HEK293 (cell line): ENCODE measurements at regions not wholly inside any gene's neighbourhood (a gene's known extent, or its start where the extent isn't known, plus 50 kb on each side); places are given as distances from the start of the nearest gene placed in this dataset.

Source experiments
- ZBTB1 ChIP-seq: fragments of 450-650 bp; formaldehyde crosslinking; IDR thresholded peaks from 2 replicates; pipeline ENCODE4 v1.5.1; 2016; ENCODE audit warnings: missing biosample characterization, missing genetic modification characterization
- ZNF10 ChIP-seq: fragments of 450-650 bp; formaldehyde crosslinking; IDR thresholded peaks from 2 replicates; pipeline ENCODE4 v1.5.1; 2017; ENCODE audit warnings: missing biosample characterization, missing genetic modification characterization
- ZNF76 ChIP-seq: fragments of 450-650 bp; formaldehyde crosslinking; IDR thresholded peaks from 2 replicates; pipeline ENCODE4; 2016; ENCODE audit warnings: low read depth, missing biosample characterization, missing genetic modification characterization, borderline replicate concordance
- TF ChIP-seq, protein P1 (sequence below): fragments of 450-650 bp; formaldehyde crosslinking; IDR thresholded peaks from 2 replicates; pipeline ENCODE4 v1.5.1; 2016; ENCODE audit warnings: missing biosample characterization, missing genetic modification characterization
- TF ChIP-seq, protein P2 (sequence below): fragments of 450-650 bp; formaldehyde crosslinking; IDR thresholded peaks from 2 replicates; pipeline ENCODE4 v1.5.1; 2016; ENCODE audit warnings: missing biosample characterization, missing genetic modification characterization
- TF ChIP-seq, protein P3 (sequence below): fragments of 450-650 bp; formaldehyde crosslinking; IDR thresholded peaks from 2 replicates; pipeline ENCODE4 v1.5.1; 2017; ENCODE audit warnings: missing biosample characterization, missing genetic modification characterization
- TF ChIP-seq, protein P4 (sequence below): fragments of 450-650 bp; formaldehyde crosslinking; IDR thresholded peaks from 2 replicates; pipeline ENCODE4 v1.5.1; 2016; ENCODE audit warnings: missing biosample characterization, missing genetic modification characterization

DNA sequence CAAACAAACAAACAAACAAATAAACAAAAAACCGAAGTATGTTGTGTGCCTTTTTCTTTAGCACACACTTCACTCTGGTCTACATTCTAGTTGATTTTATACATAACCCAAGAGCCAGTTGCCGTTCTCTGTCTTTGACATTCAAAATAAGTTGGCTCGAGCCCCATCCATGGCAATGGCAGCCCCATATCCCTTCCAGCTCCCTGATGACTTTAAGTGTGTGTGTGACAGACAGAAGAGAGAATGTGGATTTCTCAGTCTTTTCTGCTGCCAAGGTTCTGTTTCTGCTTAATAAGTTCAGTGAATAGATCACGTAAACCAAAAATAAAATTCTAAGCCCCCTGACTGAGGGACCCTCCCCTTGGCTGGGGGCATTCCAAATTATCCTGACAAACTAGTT lies 100.6 kb upstream of the TENM4 start:
- TF ChIP-seq, protein P1, sequence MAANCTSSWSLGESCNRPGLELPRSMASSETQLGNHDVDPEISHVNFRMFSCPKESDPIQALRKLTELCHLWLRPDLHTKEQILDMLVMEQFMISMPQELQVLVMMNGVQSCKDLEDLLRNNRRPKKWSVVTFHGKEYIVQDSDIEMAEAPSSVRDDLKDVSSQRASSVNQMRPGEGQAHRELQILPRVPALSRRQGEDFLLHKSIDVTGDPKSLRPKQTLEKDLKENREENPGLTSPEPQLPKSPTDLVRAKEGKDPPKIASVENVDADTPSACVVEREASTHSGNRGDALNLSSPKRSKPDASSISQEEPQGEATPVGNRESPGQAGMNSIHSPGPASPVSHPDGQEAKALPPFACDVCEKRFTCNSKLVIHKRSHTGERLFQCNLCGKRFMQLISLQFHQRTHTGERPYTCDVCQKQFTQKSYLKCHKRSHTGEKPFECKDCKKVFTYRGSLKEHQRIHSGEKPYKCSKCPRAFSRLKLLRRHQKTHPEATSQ (tag by site-specific recombination) = no peak
- TF ChIP-seq, protein P2, sequence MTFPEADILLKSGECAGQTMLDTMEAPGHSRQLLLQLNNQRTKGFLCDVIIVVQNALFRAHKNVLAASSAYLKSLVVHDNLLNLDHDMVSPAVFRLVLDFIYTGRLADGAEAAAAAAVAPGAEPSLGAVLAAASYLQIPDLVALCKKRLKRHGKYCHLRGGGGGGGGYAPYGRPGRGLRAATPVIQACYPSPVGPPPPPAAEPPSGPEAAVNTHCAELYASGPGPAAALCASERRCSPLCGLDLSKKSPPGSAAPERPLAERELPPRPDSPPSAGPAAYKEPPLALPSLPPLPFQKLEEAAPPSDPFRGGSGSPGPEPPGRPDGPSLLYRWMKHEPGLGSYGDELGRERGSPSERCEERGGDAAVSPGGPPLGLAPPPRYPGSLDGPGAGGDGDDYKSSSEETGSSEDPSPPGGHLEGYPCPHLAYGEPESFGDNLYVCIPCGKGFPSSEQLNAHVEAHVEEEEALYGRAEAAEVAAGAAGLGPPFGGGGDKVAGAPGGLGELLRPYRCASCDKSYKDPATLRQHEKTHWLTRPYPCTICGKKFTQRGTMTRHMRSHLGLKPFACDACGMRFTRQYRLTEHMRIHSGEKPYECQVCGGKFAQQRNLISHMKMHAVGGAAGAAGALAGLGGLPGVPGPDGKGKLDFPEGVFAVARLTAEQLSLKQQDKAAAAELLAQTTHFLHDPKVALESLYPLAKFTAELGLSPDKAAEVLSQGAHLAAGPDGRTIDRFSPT (tag by site-specific recombination) = no peak
- TF ChIP-seq ZNF10 (tag by site-specific recombination) (no peak), ZBTB1 (tag by site-specific recombination) (no peak), ZNF76 (no peak)
- TF ChIP-seq, protein P3, sequence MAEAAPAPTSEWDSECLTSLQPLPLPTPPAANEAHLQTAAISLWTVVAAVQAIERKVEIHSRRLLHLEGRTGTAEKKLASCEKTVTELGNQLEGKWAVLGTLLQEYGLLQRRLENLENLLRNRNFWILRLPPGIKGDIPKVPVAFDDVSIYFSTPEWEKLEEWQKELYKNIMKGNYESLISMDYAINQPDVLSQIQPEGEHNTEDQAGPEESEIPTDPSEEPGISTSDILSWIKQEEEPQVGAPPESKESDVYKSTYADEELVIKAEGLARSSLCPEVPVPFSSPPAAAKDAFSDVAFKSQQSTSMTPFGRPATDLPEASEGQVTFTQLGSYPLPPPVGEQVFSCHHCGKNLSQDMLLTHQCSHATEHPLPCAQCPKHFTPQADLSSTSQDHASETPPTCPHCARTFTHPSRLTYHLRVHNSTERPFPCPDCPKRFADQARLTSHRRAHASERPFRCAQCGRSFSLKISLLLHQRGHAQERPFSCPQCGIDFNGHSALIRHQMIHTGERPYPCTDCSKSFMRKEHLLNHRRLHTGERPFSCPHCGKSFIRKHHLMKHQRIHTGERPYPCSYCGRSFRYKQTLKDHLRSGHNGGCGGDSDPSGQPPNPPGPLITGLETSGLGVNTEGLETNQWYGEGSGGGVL = no peak
- TF ChIP-seq, protein P4, sequence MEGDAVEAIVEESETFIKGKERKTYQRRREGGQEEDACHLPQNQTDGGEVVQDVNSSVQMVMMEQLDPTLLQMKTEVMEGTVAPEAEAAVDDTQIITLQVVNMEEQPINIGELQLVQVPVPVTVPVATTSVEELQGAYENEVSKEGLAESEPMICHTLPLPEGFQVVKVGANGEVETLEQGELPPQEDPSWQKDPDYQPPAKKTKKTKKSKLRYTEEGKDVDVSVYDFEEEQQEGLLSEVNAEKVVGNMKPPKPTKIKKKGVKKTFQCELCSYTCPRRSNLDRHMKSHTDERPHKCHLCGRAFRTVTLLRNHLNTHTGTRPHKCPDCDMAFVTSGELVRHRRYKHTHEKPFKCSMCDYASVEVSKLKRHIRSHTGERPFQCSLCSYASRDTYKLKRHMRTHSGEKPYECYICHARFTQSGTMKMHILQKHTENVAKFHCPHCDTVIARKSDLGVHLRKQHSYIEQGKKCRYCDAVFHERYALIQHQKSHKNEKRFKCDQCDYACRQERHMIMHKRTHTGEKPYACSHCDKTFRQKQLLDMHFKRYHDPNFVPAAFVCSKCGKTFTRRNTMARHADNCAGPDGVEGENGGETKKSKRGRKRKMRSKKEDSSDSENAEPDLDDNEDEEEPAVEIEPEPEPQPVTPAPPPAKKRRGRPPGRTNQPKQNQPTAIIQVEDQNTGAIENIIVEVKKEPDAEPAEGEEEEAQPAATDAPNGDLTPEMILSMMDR (tag by site-specific recombination) = no peak
